Retinal pigment epithelial cell (primary cell): ENCODE measurements at regions not wholly inside any gene's neighbourhood (a gene's known extent, or its start where the extent isn't known, plus 50 kb on each side); places are given as distances from the start of the nearest gene placed in this dataset.

Experiments used
- DNase-seq: peaks from one replicate; pipeline ENCODE4 v3.0.0-alpha.2; 2010; ENCODE audit warnings: low read depth
- H3K4me3 ChIP-seq: 2 replicates; pipeline ENCODE4 v1.5.1; 2011; ENCODE audit warnings: mild to moderate bottlenecking, low read length, control low read depth, moderate library complexity
- CTCF ChIP-seq: conservative IDR thresholded peaks from 2 replicates; pipeline ENCODE4 v1.5.1; 2011; ENCODE audit warnings: low read depth, low read length, control low read depth, inconsistent platforms

GRCh38 chr14:42140001-42140400 is 533.3 kb downstream of the LRFN5 start:
- DNase-seq, result no peak
- no peak overlapping the region for H3K4me3 ChIP-seq
- TF ChIP-seq CTCF, result no peak

GRCh38 chr14:42138406-42138805 is 531.7 kb downstream of the LRFN5 start:
- no peak for DNase-seq
- H3K4me3 ChIP-seq, result no peak overlapping the region
- no peak for TF ChIP-seq CTCF

- no peak for TF ChIP-seq CTCF
- no peak overlapping the region for H3K4me3 ChIP-seq
- no peak for DNase-seq
These were observed 524.1 kb downstream of the LRFN5 start for GRCh38 chr14:42130815-42131214.

GRCh38 chr14:42123526-42123925 is 516.9 kb downstream of the LRFN5 start:
- no peak for TF ChIP-seq CTCF
- no peak for DNase-seq
- no peak overlapping the region for H3K4me3 ChIP-seq

GRCh38 chr14:42113358-42114069 is 506.8 kb downstream of the LRFN5 start:
- DNase-seq, result no peak
- no peak for TF ChIP-seq CTCF
- H3K4me3 ChIP-seq, result no peak overlapping the region

GRCh38 chr14:42112108-42112507 is 505.4 kb downstream of the LRFN5 start:
- no peak overlapping the region for H3K4me3 ChIP-seq
- no peak for TF ChIP-seq CTCF
- DNase-seq, result no peak

GRCh38 chr14:42111355-42111754 is 504.7 kb downstream of the LRFN5 start:
- no peak overlapping the region for H3K4me3 ChIP-seq
- no peak for DNase-seq
- TF ChIP-seq CTCF, result no peak
